T-helper 2 cell treated with Interferon-gamma antibody and Interleukin-4, amounts not matched to agents 5 μg/mL and 100 μg/mL, for 36 hours (primary cell): ENCODE measurements at regions not wholly inside any gene's neighbourhood (a gene's known extent, or its start where the extent isn't known, plus 50 kb on each side); places are given as distances from the start of the nearest gene placed in this dataset.

Source experiments
- DNase-seq: peaks from one replicate; pipeline ENCODE4 v3.0.0; 2021; ENCODE audit warnings: low spot score
- H3K27ac Mint-ChIP-seq: one replicate; pipeline ENCODE4 v1.8.0; 2021; ENCODE audit warnings: mild to moderate bottlenecking, mixed read lengths
- H3K27me3 Mint-ChIP-seq: one replicate; pipeline ENCODE4 v1.8.0; 2021; ENCODE audit warnings: low read depth, mixed read lengths
- H3K36me3 Mint-ChIP-seq: one replicate; pipeline ENCODE4 v1.8.0; 2021; ENCODE audit warnings: low read depth, mixed read lengths
- H3K4me1 Mint-ChIP-seq: one replicate; pipeline ENCODE4 v1.8.0; 2021; ENCODE audit warnings: low read depth, mixed read lengths
- H3K4me3 Mint-ChIP-seq: one replicate; pipeline ENCODE4 v1.8.0; 2022; ENCODE audit warnings: mild to moderate bottlenecking, moderate library complexity, mixed read lengths
- H3K9me3 Mint-ChIP-seq: one replicate; pipeline ENCODE4 v1.8.0; 2021; ENCODE audit warnings: mixed read lengths

GRCh38 chr12:19941096-19941495 lies 427.2 kb upstream of the PDE3A start:
- H3K4me3 Mint-ChIP-seq = no peak overlapping the region
- H3K9me3 Mint-ChIP-seq = no peaks in the 10 kb centered on the region
- no peak for DNase-seq
- no peaks in the 10 kb centered on the region for H3K36me3 Mint-ChIP-seq
- no peaks in the 10 kb centered on the region for H3K4me1 Mint-ChIP-seq
- no peak overlapping the region for H3K27ac Mint-ChIP-seq
- no peaks in the 10 kb centered on the region for H3K27me3 Mint-ChIP-seq

DNA sequence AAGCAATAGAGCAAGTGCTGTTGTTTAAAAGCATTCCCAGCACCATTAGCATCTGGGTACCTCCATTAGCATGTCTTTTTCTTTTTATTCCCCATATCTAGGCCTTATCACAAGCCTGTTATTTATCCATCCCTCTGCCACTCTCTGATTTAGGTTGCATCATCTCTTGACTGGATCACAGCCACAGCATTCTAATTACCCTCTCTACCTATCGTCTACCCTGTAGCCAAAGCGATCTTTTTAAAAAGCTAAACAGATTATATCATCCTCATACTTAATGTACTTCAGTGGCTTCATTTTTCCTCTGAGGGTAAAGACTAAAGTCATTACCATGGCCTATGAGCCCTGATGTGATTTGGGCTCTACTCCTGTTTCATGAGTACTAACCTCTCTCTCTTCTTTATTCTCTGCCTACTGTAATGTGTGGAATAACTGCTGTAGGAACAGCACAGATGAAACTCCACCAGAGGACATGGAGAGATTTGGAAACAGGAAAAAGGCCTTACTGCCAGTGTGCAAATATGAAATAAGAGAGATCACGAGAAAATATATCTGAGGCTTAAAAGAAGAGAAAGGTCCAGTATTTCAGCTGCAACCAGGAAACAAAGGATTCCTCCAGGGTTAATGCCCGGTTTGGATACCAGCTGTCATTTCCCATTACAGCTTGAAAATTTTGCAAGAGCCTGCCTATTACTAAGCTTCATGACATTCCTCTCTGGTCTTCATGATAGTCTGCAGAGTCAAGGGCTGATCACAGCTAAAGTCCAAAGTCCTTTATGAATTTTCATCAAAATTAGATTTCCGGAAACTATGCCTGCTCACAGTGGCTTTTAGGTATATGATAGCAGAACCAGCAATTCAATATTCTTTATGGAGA lies 422.5 kb upstream of the PDE3A start:
- Mint-ChIP-seq H3K27ac (no peak overlapping the region), H3K4me1 (no peaks in the 10 kb centered on the region), H3K36me3 (no peaks in the 10 kb centered on the region), H3K9me3 (peaks cover 14% of the 10 kb centered on the region), H3K4me3 (no peak overlapping the region), H3K27me3 (no peaks in the 10 kb centered on the region)
- no peak for DNase-seq

- H3K36me3 Mint-ChIP-seq = no peaks in the 10 kb centered on the region
- no peaks in the 10 kb centered on the region for H3K4me1 Mint-ChIP-seq
- H3K27ac Mint-ChIP-seq = no peak overlapping the region
- no peak for DNase-seq
- no peak overlapping the region for H3K4me3 Mint-ChIP-seq
- peaks cover 14% of the 10 kb centered on the region for H3K9me3 Mint-ChIP-seq
- H3K27me3 Mint-ChIP-seq = no peaks in the 10 kb centered on the region
These were observed 421.8 kb upstream of the PDE3A start for GRCh38 chr12:19946550-19946949.

GRCh38 chr12:19947344-19947743 lies 421.0 kb upstream of the PDE3A start:
- no peak overlapping the region for H3K4me3 Mint-ChIP-seq
- H3K9me3 Mint-ChIP-seq = peaks cover 14% of the 10 kb centered on the region
- H3K27ac Mint-ChIP-seq = no peak overlapping the region
- H3K36me3 Mint-ChIP-seq = no peaks in the 10 kb centered on the region
- H3K27me3 Mint-ChIP-seq = no peaks in the 10 kb centered on the region
- DNase-seq = no peak
- H3K4me1 Mint-ChIP-seq = no peaks in the 10 kb centered on the region

DNA sequence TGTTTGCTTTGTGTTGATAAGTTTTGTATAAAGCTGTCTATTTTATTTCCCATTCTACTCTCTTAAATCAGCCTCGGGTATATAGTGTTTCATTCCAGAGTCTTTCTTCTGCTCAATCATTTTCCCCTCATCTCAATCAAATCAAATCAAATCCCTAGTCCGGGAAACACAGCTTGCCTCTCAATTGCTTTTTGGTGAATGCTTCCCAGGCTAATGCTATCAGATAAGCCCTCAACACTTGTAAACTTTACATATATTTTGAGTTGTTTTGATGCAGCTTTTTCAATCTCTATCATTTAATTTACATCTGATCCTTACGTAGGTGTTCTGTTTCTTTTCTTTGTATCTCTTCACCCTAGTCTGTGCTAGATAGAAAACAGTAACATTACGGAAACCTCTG lies 416.7 kb upstream of the PDE3A start:
- H3K27ac Mint-ChIP-seq = no peak overlapping the region
- DNase-seq = no peak
- H3K4me1 Mint-ChIP-seq = no peaks in the 10 kb centered on the region
- no peaks in the 10 kb centered on the region for H3K27me3 Mint-ChIP-seq
- H3K9me3 Mint-ChIP-seq = peaks cover 14% of the 10 kb centered on the region
- no peak overlapping the region for H3K4me3 Mint-ChIP-seq
- no peaks in the 10 kb centered on the region for H3K36me3 Mint-ChIP-seq

GRCh38 chr12:19953734-19954133 lies 414.6 kb upstream of the PDE3A start:
- Mint-ChIP-seq H3K4me3 (no peak overlapping the region), H3K27ac (no peak overlapping the region), H3K9me3 (peaks cover 10% of the 10 kb centered on the region), H3K36me3 (no peaks in the 10 kb centered on the region), H3K4me1 (no peaks in the 10 kb centered on the region), H3K27me3 (no peaks in the 10 kb centered on the region)
- no peak for DNase-seq

GRCh38 chr12:19954163-19954562 lies 414.2 kb upstream of the PDE3A start:
- H3K4me3 Mint-ChIP-seq = no peak overlapping the region
- H3K4me1 Mint-ChIP-seq = no peaks in the 10 kb centered on the region
- no peak overlapping the region for H3K27ac Mint-ChIP-seq
- H3K27me3 Mint-ChIP-seq = no peaks in the 10 kb centered on the region
- DNase-seq = no peak
- no peaks in the 10 kb centered on the region for H3K36me3 Mint-ChIP-seq
- H3K9me3 Mint-ChIP-seq = peaks cover 6% of the 10 kb centered on the region

DNA sequence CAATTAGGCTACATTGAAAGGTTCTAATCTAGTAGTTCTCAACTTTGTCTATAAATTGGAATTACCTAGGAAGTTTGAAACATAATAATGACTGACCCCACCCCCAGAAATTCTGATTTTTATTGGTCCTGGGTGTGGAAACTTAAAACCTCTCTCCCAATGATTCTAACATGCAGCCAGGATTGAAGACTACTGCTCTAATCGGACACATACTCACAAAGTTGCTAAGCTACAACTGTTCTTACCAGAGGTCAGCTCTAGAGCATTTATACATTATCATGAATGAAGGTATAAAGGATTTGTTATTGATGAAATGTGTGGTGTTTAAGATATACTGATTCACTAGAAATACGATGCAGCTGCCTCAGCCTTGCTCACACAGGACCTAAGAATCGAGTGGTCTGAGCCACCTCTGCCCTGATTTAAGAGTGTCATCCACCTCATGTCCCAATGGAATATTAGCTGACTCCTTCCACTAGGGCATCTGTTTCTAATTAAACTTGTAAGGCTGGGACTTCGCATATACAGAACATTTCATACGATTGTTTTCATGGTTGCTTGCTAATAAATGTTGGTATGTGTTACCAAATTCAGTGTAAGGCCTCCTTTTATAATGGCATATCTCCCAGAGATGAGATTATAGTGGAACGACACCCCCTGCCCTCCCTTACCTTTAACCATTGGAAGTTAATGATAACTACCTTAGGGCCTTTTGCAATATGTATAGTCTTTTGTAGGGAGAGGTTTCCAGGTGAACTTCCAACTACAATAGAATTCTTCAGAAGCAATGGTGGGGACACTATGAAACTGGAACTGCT lies 410.8 kb upstream of the PDE3A start:
- Mint-ChIP-seq H3K27ac (no peak overlapping the region), H3K9me3 (peaks cover 3% of the 10 kb centered on the region), H3K4me3 (no peak overlapping the region), H3K27me3 (no peaks in the 10 kb centered on the region), H3K36me3 (no peaks in the 10 kb centered on the region), H3K4me1 (no peaks in the 10 kb centered on the region)
- DNase-seq = no peak

- H3K27me3 Mint-ChIP-seq = no peaks in the 10 kb centered on the region
- H3K36me3 Mint-ChIP-seq = no peaks in the 10 kb centered on the region
- no peak for DNase-seq
- H3K4me1 Mint-ChIP-seq = no peaks in the 10 kb centered on the region
- H3K9me3 Mint-ChIP-seq = peaks cover 3% of the 10 kb centered on the region
- no peak overlapping the region for H3K4me3 Mint-ChIP-seq
- H3K27ac Mint-ChIP-seq = no peak overlapping the region
These were observed 409.9 kb upstream of the PDE3A start for GRCh38 chr12:19958389-19958788.

- Mint-ChIP-seq H3K4me3 (no peak overlapping the region), H3K27ac (no peak overlapping the region), H3K9me3 (peaks cover 3% of the 10 kb centered on the region), H3K4me1 (no peaks in the 10 kb centered on the region), H3K36me3 (no peaks in the 10 kb centered on the region), H3K27me3 (no peaks in the 10 kb centered on the region)
- DNase-seq = no peak
These were observed 409.0 kb upstream of the PDE3A start for GRCh38 chr12:19959353-19959752.

DNA sequence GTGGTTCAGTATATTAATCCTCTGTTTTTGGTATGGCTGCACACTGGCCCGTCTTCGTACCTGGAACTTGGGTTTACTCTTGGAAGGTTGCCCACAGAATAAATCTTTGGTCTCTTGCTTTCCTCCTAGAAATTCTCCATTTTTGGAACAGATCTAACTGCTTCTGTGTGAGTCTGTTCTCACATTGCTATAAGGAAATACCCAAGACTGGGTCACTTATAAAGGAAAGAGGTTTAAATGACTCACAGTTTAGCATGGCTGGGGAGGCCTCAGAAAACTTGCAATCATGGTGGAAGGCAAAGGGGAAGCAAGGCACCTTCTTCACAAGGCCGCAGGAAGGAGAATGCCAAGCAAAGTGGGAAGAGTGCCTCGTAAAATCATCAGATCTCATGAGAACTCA lies 407.8 kb upstream of the PDE3A start:
- no peak for DNase-seq

GRCh38 chr12:19962192-19962591 lies 406.1 kb upstream of the PDE3A start:
- H3K4me3 Mint-ChIP-seq = no peak overlapping the region
- H3K27ac Mint-ChIP-seq = no peak overlapping the region
- H3K27me3 Mint-ChIP-seq = no peaks in the 10 kb centered on the region
- H3K4me1 Mint-ChIP-seq = no peaks in the 10 kb centered on the region
- DNase-seq = no peak
- H3K9me3 Mint-ChIP-seq = peaks cover 3% of the 10 kb centered on the region
- H3K36me3 Mint-ChIP-seq = no peaks in the 10 kb centered on the region

More for the DNA sequence above, 407.8 kb upstream of the PDE3A start:
- no peak overlapping the region for H3K4me3 Mint-ChIP-seq
- no peaks in the 10 kb centered on the region for H3K4me1 Mint-ChIP-seq
- no peaks in the 10 kb centered on the region for H3K27me3 Mint-ChIP-seq
- H3K27ac Mint-ChIP-seq = no peak overlapping the region
- H3K36me3 Mint-ChIP-seq = no peaks in the 10 kb centered on the region
- H3K9me3 Mint-ChIP-seq = peaks cover 3% of the 10 kb centered on the region

GRCh38 chr12:19963972-19964371 lies 404.4 kb upstream of the PDE3A start:
- H3K36me3 Mint-ChIP-seq = no peaks in the 10 kb centered on the region
- H3K4me3 Mint-ChIP-seq = no peak overlapping the region
- no peak for DNase-seq
- H3K27me3 Mint-ChIP-seq = no peaks in the 10 kb centered on the region
- H3K4me1 Mint-ChIP-seq = no peaks in the 10 kb centered on the region
- no peak overlapping the region for H3K27ac Mint-ChIP-seq
- H3K9me3 Mint-ChIP-seq = peaks cover 3% of the 10 kb centered on the region

DNA sequence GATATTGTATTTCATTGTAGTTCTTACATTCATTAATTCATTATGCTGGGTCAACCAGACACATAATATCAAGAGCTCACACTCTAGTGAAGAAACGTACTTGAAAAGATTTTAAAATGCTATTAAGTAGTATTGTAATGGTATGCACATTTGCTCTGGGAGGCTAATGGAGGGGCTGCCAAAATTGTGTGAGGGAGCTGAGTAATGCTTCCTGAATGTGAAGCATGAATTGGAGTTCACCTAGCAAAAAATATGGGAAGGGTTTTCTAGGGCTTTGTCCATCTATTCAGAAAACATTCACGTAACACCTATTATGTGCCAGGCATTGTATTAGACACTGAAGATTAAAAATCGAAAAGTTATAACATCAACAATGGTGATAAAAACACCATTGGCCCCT lies 403.8 kb upstream of the PDE3A start:
- no peaks in the 10 kb centered on the region for H3K36me3 Mint-ChIP-seq
- DNase-seq = no peak
- H3K27ac Mint-ChIP-seq = no peak overlapping the region
- H3K4me1 Mint-ChIP-seq = no peaks in the 10 kb centered on the region
- peaks cover 3% of the 10 kb centered on the region for H3K9me3 Mint-ChIP-seq
- H3K4me3 Mint-ChIP-seq = no peak overlapping the region
- H3K27me3 Mint-ChIP-seq = no peaks in the 10 kb centered on the region
